ENCODE measurements at regions not wholly inside any gene's neighbourhood (a gene's known extent, or its start where the extent isn't known, plus 50 kb on each side); places are given as distances from the start of the nearest gene placed in this dataset.

DNA sequence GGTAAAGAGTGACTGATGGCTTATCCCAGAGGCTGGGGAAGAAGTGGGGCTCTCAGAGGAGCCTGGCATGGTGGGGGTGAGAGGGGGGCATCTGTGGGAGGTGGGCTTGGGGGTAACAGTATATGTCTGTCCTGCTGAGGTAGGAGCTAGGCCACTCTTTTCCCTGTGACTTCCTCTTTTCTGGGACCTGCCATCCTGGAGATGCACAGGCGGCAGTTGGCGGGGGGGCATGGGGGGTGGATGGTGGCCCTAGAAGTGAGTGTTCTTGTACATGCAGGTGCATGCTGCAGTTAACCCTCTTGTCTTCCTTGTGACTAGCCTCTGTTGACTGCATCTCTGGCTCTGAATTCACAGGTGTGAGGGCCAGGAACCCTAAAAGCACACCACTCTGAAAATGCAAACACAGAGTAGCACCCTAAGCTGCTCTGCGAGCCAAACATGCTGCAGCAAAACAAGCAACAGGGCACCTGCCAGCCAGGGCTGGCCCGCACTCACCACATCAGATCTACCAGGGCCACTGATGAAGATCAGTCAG, 123.8 kb upstream of the SHB start:
- TF ChIP-seq EZH2phosphoT487 (IDR thresholded peaks at IDR 0.05; ENCODE audit: insufficient read depth, low read depth) (no peak), EZH2 (IDR thresholded peaks at IDR 0.05; ENCODE audit: insufficient read depth, poor library complexity, severe bottlenecking) (no peak)
